ENCODE measurements at regions not wholly inside any gene's neighbourhood (a gene's known extent, or its start where the extent isn't known, plus 50 kb on each side); places are given as distances from the start of the nearest gene placed in this dataset.

- TF ChIP-seq CTCF (IDR thresholded peaks at IDR 0.05; ENCODE audit: low read length) = no peak
- no peak for TF ChIP-seq EZH2 (optimal IDR thresholded peaks at IDR 0.05; ENCODE audit: low read depth, low read length)
- no peak for TF ChIP-seq EZH2phosphoT487 (IDR thresholded peaks at IDR 0.05; ENCODE audit: low read length)
These were observed 102.6 kb upstream of the SLC6A6 start for GRCh38 chr3:14299767-14300166.

All from MM.1S (cell line).